HuH-7.5 (cell line): ENCODE measurements at regions not wholly inside any gene's neighbourhood (a gene's known extent, or its start where the extent isn't known, plus 50 kb on each side); places are given as distances from the start of the nearest gene placed in this dataset.

Experiments
- DNase-seq: peaks from one replicate; pipeline ENCODE4 v3.0.0; 2011; ENCODE audit warnings: low spot score

DNA sequence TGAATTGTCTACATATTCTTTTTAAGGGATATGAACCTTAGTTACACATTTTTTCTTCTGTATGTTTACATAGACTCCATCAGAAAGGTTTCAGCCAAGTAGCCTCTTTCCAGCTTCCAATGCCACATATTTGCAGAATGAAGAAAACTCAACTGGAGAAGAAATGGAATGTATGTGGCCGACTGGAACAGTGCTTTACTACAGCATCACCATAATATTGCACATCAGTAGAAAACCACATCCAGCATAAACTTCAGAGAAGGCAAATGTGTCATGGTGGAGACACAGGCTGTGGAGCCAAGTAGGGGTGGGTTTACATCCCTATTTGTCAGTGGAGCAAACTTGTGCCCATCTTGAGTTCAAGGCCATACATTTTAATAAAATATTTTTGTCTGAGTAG, 204.8 kb upstream of the LDB2 start:
- DNase-seq: no peak

DNA sequence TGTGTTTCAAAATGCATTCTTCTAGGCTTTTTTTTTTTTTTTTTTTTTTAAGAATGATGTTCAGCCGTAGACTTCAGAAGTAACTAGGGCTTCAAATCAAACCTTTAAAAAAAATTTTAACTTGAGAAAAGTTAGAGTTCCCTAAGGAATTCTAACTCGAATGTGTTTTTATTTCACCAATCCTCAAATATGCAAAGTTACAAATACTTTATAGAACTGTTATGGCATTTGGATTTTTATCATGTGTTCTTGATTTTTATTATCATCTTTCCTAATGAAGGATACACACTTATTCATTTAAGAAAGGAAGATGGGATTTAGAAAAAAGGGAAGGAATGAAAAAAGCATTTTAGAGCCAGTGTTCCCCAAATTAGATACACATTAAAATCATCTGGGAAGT, 200.6 kb upstream of the LDB2 start:
- no peak for DNase-seq

DNA sequence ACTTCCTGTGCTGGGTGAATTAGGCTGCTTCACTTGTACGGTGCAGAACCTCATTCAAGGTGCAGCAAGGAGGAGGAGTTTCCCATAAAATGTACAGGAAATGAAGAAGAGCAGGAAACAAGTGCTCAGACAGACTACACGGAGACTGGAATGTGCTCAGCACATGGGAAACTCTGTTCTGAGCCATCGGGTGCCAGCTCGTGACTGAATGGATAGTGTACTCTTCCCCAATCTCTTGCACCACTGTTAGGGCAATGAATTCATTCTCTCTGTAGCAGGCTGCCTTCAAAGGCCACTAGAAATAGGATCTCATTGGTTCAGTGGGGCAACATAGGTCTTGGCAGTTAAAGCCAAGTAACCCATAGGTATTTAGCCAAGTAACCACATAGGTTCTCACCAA, 200.0 kb upstream of the LDB2 start:
- no peak for DNase-seq

DNA sequence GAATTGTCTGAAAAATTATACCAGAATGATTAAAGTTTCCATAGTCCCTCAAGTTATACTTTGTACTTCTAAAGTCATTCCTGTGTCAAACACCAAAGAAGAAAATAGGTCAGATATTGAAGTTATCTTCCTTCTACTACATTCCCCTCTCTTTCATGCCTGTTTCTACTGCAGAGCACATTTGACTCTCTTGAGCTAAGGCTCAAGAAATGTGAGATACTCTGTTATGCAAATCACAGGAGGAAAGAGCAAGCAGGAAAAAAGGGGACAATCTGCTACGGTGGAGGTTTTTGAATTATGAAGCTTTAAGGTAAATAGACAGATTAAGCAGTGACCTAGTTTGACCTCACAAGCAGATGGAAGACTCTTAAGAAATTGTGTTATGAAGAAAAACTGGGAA, 198.9 kb upstream of the LDB2 start:
- DNase-seq: no peak

DNA sequence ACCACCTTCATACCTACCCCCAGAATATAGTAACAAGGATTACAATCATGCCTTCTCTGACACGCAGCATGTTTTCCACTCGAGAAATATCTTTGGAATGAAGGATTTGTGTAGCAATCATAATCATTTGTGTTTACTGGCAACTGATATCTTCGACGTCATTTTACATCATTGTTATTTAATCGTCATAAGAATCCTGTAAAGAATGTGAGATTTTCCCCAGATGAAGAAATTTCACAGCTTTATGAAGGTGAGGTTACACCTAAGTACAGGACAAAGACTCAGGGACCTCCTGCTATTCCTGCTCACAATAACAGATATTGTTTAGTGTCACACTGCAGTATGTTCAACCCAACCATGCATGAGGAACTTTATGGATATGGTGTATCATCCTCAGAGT, 198.2 kb upstream of the LDB2 start:
- DNase-seq: no peak

DNA sequence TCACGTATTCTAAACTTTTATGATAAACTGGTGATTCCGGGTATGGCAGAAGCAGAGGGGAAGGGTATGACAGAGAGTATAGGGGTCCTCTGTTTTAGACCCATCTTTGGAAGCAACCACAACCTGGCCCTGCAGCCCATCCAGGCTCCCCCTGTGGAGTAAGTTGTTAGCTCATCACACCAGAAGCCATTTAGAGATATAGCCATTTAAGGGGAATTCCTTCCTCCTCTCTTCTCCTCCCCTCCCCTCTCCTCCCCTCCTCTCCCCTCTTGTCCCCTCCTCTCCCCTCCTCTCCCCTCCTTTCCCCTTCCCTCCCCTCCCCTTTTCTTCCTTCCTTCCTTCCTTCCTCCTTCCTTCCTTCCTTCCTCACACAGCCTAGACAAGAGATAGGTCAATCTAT, 197.3 kb upstream of the LDB2 start:
- DNase-seq: no peak

DNA sequence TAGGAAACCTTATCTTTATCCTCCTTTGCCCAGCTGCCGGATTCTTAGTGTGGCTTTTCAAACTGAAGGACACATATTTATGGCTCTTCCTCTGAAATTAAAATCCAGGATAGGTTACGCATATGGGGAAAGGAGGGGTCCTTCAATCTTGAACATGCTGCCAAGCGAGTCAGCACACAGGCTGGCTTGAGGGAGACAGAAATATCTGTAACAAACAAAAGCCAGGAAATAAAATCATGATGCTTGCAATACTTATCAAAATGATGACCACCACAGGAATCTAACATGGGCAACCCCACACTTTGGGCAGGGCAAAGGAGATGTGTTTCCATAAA, 196.4 kb upstream of the LDB2 start:
- no peak for DNase-seq

DNA sequence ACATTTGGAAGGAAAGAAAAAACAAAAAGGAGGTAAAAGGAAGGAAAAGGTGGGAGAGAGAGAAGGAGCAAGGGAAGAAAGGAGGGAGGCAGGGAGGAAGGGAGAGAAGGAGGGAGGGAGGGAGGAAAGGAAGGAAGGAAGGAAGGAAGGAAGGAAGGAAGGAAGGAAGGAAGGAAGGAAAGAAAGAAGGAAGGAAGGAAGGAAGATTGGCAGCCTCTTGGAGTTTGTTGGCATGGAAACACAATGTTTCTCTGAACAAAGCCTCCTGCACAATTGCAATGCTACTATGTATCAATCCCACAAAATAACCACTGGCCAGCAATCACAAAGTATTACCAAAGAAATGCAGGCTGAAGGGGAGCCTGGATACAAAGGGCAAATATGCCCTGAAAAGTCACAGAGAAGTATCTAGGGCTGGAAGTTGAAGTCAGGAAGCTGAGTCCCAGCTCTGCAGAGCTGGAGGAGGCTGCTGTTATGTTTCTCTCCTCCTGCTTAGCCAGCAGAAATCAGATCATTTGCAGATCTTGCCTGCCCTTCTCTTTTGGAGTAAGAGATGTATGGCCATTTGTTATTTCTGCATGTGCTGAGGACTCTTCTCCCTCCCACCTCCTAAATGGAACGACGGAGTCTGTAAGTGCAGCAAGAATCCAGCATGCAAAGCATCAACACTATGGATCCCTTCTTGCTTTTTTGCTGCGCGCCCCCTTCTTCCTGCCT, 195.9 kb upstream of the LDB2 start:
- no peak for DNase-seq

DNA sequence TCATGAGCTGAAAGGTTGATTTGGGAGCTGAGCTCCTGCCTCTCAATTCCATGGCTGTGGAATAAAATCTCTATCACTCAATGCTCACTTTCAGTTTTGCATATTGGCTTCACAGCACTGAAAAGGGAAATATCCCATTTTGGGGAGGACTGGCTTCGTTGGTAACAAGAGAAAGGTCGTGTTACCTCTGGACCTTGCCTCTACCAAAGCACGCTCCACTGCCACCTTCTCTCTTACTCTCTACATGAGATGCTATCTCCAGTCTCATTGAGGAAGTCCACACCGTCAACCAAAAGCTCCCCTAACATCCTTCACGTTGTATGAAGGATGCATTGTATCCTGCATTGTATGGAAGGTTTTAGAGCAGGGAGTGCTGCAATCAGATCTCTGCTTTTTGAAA, 195.0 kb upstream of the LDB2 start:
- no peak for DNase-seq

DNA sequence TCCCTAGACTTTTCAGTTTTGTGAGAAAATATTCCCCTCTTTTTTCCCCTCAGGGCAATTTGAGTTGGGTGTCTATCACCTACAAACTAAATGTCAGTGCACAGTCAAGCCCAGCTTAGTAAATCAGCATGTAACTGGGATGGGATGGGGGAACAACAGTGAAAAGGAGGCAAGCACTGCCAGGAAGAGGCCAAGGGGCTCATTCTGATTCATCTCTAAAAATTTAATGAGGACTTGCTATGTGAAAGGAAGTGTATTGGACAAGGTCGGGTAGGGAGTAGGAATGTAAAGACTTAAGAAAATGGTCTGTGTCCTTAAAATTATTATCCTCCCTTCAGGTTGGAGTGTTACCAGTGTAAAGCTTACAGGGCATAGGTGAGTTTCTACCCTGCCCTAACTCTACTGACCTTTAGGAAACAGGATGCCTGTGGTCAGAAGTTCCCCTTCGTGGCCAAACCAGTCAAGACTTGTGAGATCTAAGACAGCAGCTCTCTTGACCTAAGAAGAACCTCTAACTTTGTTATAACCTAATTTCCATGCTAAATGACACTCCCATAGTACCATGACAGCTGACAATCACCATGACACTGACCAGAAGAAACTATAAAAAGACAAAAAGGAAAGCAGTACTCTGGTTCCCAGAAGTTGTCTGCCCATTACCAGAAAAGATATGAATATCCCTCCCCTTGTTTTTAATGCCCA, 194.4 kb upstream of the LDB2 start:
- no peak for DNase-seq

DNA sequence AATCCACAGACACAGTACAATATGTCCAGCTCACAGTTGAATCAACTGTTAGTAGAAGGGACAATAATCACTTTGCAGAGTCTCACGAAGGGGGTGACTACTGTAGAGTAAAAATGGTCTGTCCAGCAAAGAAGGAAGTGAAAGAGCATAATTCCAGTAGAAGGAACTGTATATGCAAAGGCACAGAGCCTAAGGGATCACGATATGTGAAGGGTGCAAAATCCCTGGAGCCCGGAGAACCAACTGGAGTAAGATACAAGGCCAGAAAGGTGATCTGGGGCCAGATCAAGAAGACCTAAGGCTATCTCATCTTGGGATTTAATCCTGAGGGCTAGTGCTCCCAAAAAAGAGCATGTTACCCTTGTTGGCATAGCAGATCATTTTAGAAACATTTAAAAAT, 192.7 kb upstream of the LDB2 start:
- no peak for DNase-seq

DNA sequence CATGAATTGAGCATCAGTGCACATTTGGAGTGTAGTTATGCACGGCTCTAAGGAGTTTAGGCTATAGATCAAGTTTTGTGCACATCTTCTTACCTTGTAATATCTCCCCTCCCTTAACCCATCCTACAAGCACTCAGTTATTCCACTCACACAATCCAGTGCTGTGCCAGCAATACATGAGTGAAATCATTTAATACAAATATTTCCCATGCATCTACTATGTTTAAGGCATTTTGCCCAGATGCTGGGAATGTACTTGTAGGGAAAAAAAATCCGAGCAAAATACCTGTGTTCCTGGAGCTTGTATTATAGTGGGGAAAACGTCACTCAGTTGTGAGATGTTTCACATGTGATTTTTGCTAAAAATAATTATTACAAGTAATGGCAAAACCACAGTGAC, 191.6 kb upstream of the LDB2 start:
- DNase-seq: no peak

DNA sequence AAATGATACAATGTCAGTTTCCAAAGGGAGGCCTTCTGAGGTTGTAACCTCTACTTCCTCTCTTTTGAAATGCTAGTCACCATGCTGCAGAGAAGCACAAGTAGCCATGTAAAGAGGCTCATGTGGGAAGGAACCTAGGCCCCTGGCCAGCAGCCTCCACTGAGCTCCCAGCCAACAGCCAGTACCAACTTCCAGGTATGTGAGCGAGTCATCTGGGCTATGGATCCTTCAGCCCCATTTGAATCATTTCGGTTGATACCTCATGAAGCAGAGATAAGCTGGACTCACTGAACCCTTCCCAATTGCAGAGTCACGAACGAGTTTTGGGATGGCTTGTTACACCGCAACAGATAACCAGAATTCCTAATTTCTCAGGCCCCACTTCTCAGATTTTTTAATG, 187.0 kb upstream of the LDB2 start:
- no peak for DNase-seq

DNA sequence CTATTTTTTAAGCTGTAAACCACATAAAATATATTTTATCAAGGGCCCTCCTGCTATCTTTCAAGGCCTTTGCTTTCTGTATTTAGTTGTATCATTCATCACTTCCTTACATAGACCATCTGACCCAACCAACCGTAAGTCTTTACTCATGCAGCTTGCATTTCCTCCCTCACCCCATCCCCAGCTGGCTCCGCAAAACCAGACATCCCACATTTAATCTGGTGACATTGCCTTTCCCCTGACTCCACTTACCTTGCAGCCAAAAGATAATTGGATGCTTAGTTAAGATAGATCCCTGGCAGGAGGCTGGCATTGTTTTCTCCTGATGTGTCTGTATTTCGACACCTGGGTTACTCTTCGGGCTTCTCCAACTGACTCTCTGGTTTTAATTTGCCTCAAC, 183.7 kb upstream of the LDB2 start:
- no peak for DNase-seq

DNA sequence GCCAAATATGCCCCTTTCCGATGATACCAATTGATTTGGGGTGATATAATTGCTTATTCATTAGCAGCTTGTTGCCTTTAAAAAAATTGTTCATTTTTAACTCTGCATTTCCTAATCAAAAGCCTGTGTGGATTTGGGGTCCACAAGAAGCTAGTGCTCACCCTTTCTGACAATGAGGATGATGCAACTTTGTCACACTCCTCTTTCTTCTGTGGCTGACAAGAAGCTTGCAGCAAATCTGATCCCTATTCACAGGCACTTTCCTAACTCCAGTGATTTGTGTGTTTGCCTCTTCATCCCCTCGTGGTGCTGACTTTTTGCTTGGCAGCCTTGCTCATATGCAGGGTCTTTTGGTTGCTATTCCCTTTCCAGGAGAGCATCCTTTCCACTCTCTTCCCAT, 182.7 kb upstream of the LDB2 start:
- no peak for DNase-seq

DNA sequence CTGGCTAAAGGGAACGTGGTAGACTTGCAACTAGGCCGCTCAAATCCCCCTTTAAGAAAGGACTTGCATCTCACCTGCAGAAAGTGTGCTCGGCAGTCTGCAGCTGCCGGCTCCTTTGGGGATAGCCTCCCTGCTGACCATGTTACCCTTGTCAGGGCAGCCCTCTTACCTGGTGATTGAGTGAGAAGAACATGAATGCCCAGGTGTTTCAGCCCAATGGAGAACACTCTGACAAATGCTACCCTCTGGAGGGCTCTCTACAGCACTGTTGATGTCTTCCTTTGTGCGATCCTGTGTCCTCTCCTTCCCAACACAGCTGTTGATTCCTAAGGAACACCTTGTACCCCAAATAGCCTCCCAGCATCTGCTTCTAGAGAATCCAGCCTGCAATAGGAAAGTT, 178.7 kb upstream of the LDB2 start:
- no peak for DNase-seq

DNA sequence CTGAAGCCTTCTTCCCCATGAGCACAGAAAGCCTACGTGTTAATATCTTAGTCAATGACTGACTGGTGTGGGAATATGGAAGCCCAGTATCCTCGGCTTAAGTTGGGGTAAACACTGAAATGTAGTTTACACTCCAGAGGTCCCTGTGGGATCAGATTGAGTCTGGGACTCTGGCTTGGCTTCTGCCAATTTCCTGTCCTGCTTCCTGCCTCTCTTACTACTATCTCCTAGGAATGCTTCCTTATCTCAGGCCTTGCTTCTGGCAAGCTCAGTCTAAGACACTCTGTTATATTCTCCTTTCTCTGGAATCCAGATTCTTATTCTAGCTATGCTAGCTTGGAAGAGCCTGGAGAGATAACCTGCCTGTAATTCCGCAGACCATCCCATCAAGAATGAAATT, 174.0 kb upstream of the LDB2 start:
- no peak for DNase-seq

DNA sequence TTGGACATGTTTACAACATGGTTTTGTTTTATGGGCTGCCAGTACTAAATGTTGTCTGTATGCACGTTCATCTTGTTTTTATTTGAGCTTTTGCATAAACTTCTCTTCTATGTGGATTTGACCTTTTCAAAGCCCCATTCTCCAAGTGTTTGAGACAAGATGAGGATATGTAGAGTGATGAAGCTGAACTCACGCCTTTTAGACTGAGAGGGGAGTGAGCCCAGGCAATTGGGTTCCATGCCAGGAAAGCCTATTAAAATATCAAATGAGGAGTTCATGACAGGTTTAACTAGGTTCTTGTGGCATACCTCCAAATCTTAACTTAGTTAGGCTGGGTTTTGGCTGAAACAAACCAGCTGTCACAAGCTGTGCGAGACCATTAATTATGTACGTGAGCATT, 170.4 kb upstream of the LDB2 start:
- DNase-seq: no peak

DNA sequence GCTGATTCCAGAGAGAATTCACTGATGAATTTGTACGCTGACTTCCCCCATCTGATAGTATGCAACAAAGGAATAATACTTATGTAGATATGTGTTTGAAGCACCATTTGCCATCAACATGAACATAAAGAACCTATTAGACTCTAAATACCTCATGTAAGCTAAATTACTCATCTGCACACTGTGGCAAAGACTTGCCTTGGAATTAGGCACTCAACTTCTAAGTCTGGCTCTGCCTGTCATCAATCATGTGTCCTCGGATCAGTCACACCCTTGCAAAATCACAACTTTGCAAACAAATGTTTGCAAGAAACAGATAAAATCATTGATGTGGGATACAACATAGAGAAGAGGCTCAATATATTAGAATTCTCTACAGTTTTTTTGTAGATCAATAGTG, 169.9 kb upstream of the LDB2 start:
- no peak for DNase-seq

DNA sequence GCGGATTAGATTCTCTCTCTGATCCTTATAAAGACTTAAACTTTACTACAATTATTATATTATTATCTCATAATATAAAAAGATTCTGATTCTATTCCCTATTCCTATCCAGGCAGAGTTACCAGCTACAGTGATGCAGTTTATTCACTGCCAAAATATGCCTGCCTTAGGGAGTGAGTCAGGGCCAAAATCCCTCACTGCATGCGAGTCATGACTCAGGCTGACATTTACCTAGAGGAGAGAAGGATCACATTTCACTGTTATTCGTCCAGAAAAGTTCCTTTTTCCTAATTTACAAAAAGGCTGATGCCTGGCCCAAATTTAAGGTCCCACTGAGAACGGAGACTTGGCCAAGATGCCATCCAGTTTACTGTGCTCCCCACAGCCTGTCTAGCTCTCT, 168.5 kb upstream of the LDB2 start:
- DNase-seq: no peak

DNA sequence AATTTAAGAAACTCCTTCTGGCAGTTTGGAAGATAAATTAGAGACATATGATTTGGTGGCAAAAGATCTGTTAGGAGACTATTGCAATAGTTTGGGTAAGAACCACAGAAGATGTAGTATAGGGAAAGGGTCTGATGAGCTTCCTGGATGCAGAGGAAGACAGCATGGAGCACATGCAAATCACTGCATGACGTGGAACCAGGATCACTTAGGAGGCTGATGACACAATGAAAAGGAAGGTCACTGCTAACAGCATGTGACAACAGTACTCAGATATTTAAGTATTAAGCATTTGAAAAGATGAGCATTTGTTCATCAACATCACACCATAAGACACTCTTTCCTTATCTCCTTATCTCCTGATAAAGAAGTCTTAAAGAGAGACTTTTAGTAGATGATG, 167.8 kb upstream of the LDB2 start:
- no peak for DNase-seq

DNA sequence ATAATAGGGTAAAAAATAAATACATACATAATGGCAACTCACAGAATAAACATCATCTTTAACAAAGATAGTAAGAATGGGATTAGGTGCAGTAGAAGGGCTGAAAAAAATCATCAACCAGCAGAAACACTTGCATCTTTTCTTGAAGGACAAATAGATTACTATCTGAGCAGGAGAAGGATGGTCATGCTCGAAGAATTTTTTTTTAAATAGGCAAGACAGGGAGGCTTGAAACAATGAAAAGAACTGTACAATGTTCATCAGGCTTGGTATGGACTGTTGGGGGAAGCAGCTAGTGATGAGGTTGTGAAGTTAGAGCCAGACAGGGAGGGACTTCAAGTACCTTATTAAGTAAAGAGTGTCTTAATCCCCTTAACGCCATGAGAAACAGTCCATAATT, 167.4 kb upstream of the LDB2 start:
- DNase-seq: no peak

DNA sequence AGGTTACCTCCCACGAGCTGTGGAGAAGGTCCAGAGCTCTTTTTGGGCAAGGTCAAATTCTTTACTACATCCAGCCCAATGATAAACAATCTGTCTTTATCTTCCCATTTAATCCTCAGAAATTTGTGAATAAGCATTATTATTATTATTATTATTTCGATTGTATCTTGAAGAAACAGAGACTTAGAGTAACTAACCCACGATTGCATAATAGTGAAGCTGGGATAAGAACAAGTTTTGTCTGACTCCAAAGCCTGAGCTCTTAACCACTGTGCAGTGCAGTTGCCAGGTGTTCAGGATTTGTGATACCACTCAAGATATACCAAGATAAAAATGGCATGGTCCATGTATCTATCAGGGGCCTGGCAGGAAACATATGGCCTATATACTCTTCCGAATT, 166.5 kb upstream of the LDB2 start:
- no peak for DNase-seq

DNA sequence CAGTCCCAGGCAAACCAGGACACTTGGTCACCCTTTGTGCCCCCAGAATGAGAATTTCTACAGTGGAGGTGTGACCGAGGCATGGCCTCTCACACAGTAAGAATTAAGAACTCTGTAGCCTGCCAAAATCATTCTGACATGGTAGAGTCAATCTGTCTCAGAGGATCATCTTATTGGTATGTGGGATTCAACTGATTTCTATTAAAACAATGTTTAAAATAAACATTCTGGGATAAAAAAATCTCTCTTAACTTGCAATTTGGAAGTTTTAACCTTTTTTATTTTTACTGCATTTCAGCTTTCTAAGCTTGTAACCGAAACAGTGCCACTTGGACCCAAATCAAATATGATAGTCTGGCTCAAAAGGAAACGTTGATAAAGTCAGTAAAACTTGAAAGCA, 165.4 kb upstream of the LDB2 start:
- no peak for DNase-seq
